Mesodermal cell (in vitro differentiated cells): ENCODE measurements at regions not wholly inside any gene's neighbourhood (a gene's known extent, or its start where the extent isn't known, plus 50 kb on each side); places are given as distances from the start of the nearest gene placed in this dataset.

ENCODE experiments used
- H3K27ac ChIP-seq: 2 replicates; pipeline ENCODE4 v1.7.0; 2013; ENCODE audit warnings: mild to moderate bottlenecking, low read depth, low read length, moderate library complexity; ENCODE audit not compliant: severe bottlenecking
- H3K36me3 ChIP-seq: 2 replicates; pipeline ENCODE4 v1.7.1; 2013; ENCODE audit warnings: mild to moderate bottlenecking, low read length, moderate library complexity; ENCODE audit not compliant: control insufficient read depth, insufficient read depth
- H3K4me1 ChIP-seq: one replicate; pipeline ENCODE4 v1.7.1; 2013; ENCODE audit warnings: mild to moderate bottlenecking, low read length; ENCODE audit not compliant: insufficient read depth, control insufficient read depth, poor library complexity, severe bottlenecking
- H3K4me3 ChIP-seq: 2 replicates; pipeline ENCODE4 v1.7.0; 2013; ENCODE audit warnings: low read length, control low read depth, mild to moderate bottlenecking; ENCODE audit not compliant: insufficient read depth, poor library complexity, severe bottlenecking; ENCODE audit errors: extremely low read depth
- H3K9me3 ChIP-seq: 2 replicates; pipeline ENCODE4 v1.7.1; 2013; ENCODE audit warnings: mild to moderate bottlenecking, low read length, moderate library complexity; ENCODE audit not compliant: control insufficient read depth
- WGBS, 2 experiments: methylation state at CpG; one replicate each; pipeline ENCODE4 v1.1.5; 2013; ENCODE audit warnings: missing lambda C conversion rate in 2 of 2; ENCODE audit not compliant: insufficient coverage in 2 of 2; 5-methylcytosine and 5-hydroxymethylcytosine counted together

DNA sequence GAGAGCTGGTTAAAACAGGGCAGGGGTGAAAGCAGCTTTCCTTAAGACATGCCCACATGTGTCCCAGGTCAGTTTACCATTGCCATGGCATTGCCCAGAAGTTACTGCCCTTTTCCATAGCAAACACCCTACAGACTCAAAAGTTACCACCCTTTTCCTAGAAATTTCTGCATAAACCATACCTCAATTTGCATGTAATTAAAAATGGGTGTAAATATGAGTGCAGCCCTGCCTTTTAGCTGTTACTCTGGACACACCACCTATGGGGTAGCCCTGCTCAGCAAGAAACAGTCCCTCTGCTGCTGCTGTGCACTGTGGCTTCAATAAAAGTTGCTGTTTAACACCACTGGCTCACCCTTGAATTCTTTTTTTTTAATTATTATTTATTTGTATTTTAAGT lies 168.5 kb upstream of the C16orf82 start:
- Histone ChIP-seq H3K9me3 (no peaks in the 10 kb centered on the region), H3K4me3 (no peak overlapping the region), H3K36me3 (no peaks in the 10 kb centered on the region), H3K27ac (no peak overlapping the region), H3K4me1 (no peaks in the 10 kb centered on the region)

DNA sequence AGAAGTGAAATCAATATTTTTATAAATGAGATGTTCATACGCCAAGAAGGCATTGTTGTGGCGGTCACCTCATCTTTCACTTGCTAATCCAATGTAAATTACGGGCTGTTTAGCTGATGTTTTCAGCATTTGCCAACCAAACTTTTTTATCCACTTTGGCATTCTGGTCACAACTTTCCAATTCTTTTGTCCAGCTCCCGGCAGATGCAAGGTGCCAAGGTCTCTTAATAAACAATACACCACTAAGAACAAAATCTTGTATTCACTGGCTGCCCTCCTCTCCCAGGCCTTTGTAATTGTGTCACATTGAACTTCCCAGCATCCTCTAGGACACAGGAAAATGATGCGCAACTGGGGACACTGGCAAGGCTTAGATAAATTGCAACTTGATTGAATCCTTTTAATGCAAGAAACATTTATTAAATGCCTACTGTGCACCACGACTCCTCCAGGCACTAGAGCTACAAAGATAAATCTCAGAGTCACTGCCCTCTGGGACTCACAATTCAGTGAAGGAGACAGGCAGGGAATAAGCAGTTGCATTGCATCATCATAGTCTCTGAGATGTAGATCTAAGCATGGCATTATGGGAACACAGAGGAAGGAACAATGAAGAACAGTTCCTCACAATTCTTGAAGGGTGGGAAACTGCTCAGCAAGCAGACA lies 165.4 kb upstream of the C16orf82 start:
- no peaks in the 10 kb centered on the region for H3K9me3 ChIP-seq
- H3K27ac ChIP-seq, result no peak overlapping the region
- no peaks in the 10 kb centered on the region for H3K36me3 ChIP-seq
- 81 to 83% methylated on average over 3 to 4 of the region's 6 CpGs for WGBS, 2 experiments
- H3K4me3 ChIP-seq, result no peak overlapping the region
- H3K4me1 ChIP-seq, result no peaks in the 10 kb centered on the region

DNA sequence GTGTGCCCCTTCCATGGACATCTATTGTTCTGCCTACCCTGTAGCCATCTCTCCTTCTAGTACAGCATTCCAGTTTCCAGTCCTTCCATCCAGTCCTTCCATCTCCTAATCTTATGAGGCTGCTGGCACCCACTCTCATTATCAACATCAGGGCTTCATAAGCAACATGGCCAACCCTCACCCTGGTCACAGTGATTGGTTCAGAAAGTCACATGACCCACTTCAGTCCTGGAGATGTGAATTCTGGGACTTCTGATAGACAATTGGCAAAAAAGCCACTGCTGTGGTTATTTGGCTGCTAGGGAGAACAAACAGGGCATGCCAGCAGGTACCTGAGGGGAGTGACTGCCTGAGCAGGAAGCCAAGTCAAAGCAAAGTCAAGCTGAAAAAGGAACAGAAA lies 164.7 kb upstream of the C16orf82 start:
- Histone ChIP-seq H3K36me3 (no peaks in the 10 kb centered on the region), H3K4me3 (no peak overlapping the region), H3K4me1 (no peaks in the 10 kb centered on the region), H3K27ac (no peak overlapping the region), H3K9me3 (no peaks in the 10 kb centered on the region)

DNA sequence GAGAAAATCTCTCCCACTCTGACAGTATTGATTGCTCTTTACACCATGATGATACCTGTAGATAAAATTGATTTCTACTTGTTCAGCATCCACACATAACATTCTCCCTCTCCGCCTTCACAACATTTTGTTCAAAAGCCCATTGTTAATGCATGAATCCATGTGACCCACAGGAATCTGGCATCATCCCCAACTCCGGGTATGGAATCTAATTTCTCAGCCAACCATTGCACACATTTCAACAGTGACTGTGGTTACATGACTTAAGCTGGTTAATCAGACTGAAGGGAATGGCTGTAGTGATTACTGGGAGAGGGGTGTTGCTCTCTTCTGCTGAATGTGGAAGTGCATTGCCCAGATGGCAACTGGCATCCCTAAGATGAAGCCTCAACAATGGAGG lies 161.4 kb upstream of the C16orf82 start:
- no peaks in the 10 kb centered on the region for H3K4me1 ChIP-seq
- no peak overlapping the region for H3K4me3 ChIP-seq
- no peak overlapping the region for H3K27ac ChIP-seq
- H3K36me3 ChIP-seq, result no peaks in the 10 kb centered on the region
- WGBS, 2 experiments, result 89 to 100% methylated on average over 1 of the region's 2 CpGs
- no peaks in the 10 kb centered on the region for H3K9me3 ChIP-seq

DNA sequence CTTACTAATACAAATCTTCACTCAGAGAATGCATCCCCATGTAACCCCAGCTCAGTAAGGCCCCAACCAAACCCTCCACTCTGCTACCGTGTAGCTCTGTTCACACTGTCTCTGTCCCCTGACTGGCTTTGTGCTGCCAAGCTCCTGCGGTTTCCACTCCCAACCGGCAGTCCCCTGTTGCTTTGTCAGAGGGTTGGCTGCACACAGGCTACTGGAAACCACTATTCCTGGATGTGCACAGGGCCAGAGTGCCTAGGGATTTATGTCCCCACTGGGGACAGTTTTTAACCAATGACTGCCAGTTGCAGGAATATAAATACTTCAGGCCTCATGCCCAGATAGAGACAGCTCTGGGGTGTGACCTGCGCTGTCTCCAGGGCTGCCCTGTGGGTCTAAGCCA lies 157.1 kb upstream of the C16orf82 start:
- Histone ChIP-seq H3K27ac (no peak overlapping the region), H3K4me3 (no peak overlapping the region), H3K36me3 (no peaks in the 10 kb centered on the region), H3K9me3 (no peaks in the 10 kb centered on the region), H3K4me1 (no peaks in the 10 kb centered on the region)
- 77 to 80% methylated on average over 4 of the region's 4 CpGs for WGBS, 2 experiments

DNA sequence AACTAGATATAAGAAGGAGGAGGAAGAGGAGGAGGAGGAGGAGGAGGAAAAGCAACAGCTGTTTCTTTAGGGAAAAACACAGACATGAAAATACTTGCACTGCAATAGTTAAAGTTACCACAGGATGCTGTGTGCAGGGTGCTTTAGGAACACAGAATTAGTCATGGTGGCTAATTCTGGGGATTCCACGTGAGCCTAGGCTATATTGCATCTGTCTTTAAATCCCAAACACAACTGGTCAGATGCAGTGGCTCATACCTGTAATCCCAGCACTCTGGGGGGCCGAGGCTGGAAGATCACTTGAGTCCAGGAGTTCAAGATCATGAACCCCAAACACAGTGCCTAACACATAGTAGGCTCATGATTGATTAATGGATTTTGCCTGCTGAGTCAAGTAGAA lies 155.3 kb upstream of the C16orf82 start:
- H3K9me3 ChIP-seq, result no peaks in the 10 kb centered on the region
- no peak overlapping the region for H3K27ac ChIP-seq
- no peak overlapping the region for H3K4me3 ChIP-seq
- 71 to 86% methylated on average over 1 to 2 of the region's 2 CpGs for WGBS, 2 experiments
- no peaks in the 10 kb centered on the region for H3K36me3 ChIP-seq
- H3K4me1 ChIP-seq, result no peaks in the 10 kb centered on the region

DNA sequence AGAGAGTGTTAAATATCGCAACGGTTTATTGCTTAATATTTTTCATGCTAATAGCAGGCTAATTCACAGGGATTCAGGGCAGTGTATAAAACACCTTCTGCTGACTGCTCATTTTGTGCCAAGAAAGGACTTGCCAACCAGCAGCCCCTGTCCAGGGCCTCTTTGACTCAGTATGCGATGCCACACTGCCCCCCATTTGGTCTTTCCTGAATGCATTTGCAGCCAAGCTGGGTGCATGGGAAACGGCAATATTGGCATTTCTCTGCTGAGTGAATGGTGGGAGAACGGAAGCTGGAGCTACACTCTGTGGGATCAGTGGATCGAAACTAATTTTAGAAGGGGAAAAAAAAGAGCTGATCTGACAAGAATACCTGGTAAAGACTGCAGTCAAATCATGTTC lies 152.9 kb upstream of the C16orf82 start:
- 89% methylated on average over 4 to 6 of the region's 6 CpGs for WGBS, 2 experiments
- no peaks in the 10 kb centered on the region for H3K4me1 ChIP-seq
- no peak overlapping the region for H3K4me3 ChIP-seq
- no peaks in the 10 kb centered on the region for H3K9me3 ChIP-seq
- no peak overlapping the region for H3K27ac ChIP-seq
- no peaks in the 10 kb centered on the region for H3K36me3 ChIP-seq

DNA sequence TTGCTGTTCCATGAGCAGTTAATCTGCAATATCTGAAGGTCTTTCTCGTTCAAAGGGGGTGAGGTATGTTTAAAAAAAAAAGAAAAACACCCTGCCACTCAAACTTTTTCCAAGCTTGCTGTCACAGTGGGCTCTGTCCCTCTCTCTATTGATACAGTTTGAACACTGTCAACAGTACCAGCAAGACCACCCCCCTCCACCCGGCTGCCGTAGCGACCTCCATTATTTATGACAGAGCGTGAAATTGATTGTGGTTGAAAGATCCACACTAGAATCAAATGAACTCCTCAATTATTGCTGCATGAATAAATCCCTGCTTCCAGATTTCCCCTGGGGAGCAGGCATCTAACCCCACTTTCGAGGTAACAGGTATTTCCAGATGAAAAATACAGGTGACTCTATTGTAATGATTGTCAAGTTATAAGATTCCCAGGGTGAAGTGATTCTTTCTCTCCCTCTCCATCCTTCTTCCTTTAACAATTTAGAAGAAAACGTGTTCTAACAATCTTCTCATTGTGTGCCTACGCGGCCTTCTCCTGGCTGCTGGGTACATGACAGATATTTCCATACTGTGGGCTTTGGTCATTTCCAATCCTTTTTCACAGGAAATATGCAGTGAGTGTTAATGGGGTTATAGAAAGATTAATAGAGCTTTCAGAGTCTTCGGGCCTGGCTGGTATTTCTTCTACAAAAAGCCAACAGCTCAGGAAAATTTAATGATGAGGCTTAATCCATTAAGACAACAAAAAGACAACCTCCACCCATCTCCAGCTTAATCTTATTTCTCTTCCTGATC lies 135.7 kb upstream of the C16orf82 start:
- 70 to 90% methylated on average over 2 of the region's 10 CpGs for WGBS, 2 experiments
- Histone ChIP-seq H3K27ac (no peak overlapping the region), H3K36me3 (no peaks in the 10 kb centered on the region), H3K4me1 (no peaks in the 10 kb centered on the region), H3K4me3 (no peak overlapping the region), H3K9me3 (no peaks in the 10 kb centered on the region)

DNA sequence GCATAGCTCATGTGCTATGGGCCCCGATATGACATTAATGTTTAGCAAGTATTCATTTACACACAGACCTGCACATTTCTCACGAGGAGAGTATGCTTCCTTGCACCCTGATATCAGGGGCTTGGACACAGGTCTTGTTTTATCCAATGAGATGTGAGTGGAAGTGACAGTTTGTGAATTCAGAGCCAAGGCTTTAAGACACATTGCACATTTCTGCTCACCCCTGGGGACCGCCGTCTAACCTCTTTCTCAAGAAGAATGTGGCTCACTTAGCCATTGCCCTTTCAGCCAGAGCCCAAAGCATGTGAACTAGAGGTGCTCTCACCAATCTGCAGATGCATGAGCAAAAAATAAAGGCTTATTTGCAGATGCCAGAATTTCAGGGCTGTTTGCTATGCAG lies 116.1 kb upstream of the C16orf82 start:
- Histone ChIP-seq H3K27ac (no peak overlapping the region), H3K4me1 (no peaks in the 10 kb centered on the region), H3K4me3 (no peak overlapping the region), H3K9me3 (no peaks in the 10 kb centered on the region), H3K36me3 (no peaks in the 10 kb centered on the region)
- WGBS, 2 experiments, result 81 to 95% methylated on average over 2 of the region's 4 CpGs

DNA sequence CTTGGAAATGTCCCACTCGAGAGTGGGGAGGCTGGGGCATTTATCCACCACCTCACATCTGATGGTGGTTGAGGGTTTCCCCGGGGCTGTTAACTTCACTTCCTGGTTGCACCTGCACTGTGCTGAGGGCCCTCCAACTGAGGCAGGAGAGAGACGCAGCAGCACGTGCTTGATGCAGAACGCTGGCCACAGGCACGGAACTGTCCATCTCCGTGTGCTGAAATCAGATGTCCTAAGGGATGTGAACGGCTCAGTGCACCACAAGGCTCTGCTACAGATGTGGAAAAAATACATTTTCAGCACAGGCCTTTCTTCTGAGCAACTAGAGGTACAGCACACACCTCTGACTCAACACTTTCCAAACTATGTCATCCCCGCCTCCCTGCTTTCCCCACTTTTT lies 114.8 kb upstream of the C16orf82 start:
- Histone ChIP-seq H3K4me3 (no peak overlapping the region), H3K4me1 (no peaks in the 10 kb centered on the region), H3K27ac (no peak overlapping the region), H3K36me3 (no peaks in the 10 kb centered on the region), H3K9me3 (no peaks in the 10 kb centered on the region)
- WGBS, 2 experiments, result 36 to 40% methylated on average over 8 to 9 of the region's 9 CpGs

DNA sequence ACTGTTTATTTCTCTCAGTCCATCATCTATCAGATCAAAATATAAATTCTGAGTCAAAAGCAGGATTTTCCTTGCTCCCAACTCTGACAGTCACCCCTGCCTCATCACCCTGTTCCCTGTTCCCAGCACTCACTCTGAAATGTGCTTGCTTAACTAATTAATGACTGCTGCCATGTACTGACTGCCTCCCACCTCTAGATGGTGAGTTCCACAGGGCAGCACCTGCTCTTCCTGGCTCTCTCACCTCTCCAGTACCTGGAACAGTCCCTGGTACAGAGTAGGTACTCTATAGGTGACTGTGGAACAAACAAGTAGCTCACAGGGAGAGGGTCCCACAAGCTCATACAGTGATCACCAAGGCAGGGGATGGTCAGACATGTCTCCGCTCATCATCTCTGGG lies 114.3 kb upstream of the C16orf82 start:
- Histone ChIP-seq H3K36me3 (no peaks in the 10 kb centered on the region), H3K9me3 (no peaks in the 10 kb centered on the region), H3K4me3 (no peak overlapping the region), H3K27ac (no peak overlapping the region), H3K4me1 (no peaks in the 10 kb centered on the region)
- WGBS, 2 experiments, result 100% methylated on average over 1 of the region's 1 CpG
